Activated naive CD4-positive, alpha-beta T cell treated with anti-CD3 and anti-CD28 coated beads, Interleukin-2, amount 10 ng/mL, durations not matched to agents 7 days and 5 days (primary cell): ENCODE measurements at regions not wholly inside any gene's neighbourhood (a gene's known extent, or its start where the extent isn't known, plus 50 kb on each side); places are given as distances from the start of the nearest gene placed in this dataset.

Experiments
- CTCF ChIA-PET: fragments of 350-600 bp; sonication (Branson Sonifier 250); formaldehyde crosslinking; loops from one replicate; lab custom pipeline; 2021; ENCODE audit warnings: antibody characterized with exemption; lab: Charles Lee
- DNase-seq: peaks from one replicate; pipeline ENCODE4 v3.0.0-alpha.2; 2020
- H3K27ac Mint-ChIP-seq: one replicate; pipeline ENCODE4 v1.8.0; 2021; ENCODE audit warnings: mild to moderate bottlenecking, moderate library complexity, mixed read lengths
- H3K27me3 Mint-ChIP-seq: one replicate; pipeline ENCODE4 v1.8.0; 2021; ENCODE audit warnings: mild to moderate bottlenecking, mixed read lengths
- H3K36me3 Mint-ChIP-seq: one replicate; pipeline ENCODE4 v1.8.0; 2021; ENCODE audit warnings: mixed read lengths
- H3K4me1 Mint-ChIP-seq: one replicate; pipeline ENCODE4 v1.8.0; 2021; ENCODE audit warnings: mixed read lengths
- H3K4me3 Mint-ChIP-seq: one replicate; pipeline ENCODE4 v1.8.0; 2021; ENCODE audit warnings: mild to moderate bottlenecking, moderate library complexity, mixed read lengths
- H3K9me3 Mint-ChIP-seq: one replicate; pipeline ENCODE4 v1.8.0; 2021; ENCODE audit warnings: mixed read lengths

GRCh38 chr3:182440101-182440500 lies 353.2 kb upstream of the ATP11B start:
- Mint-ChIP-seq H3K9me3 (no peaks in the 10 kb centered on the region), H3K4me1 (no peaks in the 10 kb centered on the region), H3K4me3 (no peak overlapping the region), H3K27me3 (no peaks in the 10 kb centered on the region), H3K36me3 (no peaks in the 10 kb centered on the region), H3K27ac (no peak overlapping the region)
- no peak for DNase-seq
- CTCF ChIA-PET = no interaction called here

GRCh38 chr3:182445576-182445975 lies 347.7 kb upstream of the ATP11B start:
- Mint-ChIP-seq H3K4me1 (no peaks in the 10 kb centered on the region), H3K4me3 (no peak overlapping the region), H3K36me3 (no peaks in the 10 kb centered on the region), H3K27me3 (no peaks in the 10 kb centered on the region), H3K27ac (no peak overlapping the region), H3K9me3 (no peaks in the 10 kb centered on the region)
- CTCF ChIA-PET = no interaction called here
- no peak for DNase-seq

- Mint-ChIP-seq H3K9me3 (no peaks in the 10 kb centered on the region), H3K4me3 (no peak overlapping the region), H3K4me1 (no peaks in the 10 kb centered on the region), H3K27ac (no peak overlapping the region), H3K27me3 (no peaks in the 10 kb centered on the region), H3K36me3 (no peaks in the 10 kb centered on the region)
- no peak for DNase-seq
- CTCF ChIA-PET = interaction anchor here (0.6 kb wide), 1 partner anchor 733 kb away, joined by 3 read pairs; no protein-coding TSS in a partner anchor
Measured at GRCh38 chr3:182450942-182451787, 342.1 kb upstream of the ATP11B start.

- H3K27me3 Mint-ChIP-seq = no peaks in the 10 kb centered on the region
- DNase-seq = no peak
- no peak overlapping the region for H3K27ac Mint-ChIP-seq
- H3K9me3 Mint-ChIP-seq = no peaks in the 10 kb centered on the region
- no peak overlapping the region for H3K4me3 Mint-ChIP-seq
- CTCF ChIA-PET = interaction anchor here (0.6 kb wide), 1 partner anchor 733 kb away, joined by 3 read pairs; no protein-coding TSS in a partner anchor
- H3K36me3 Mint-ChIP-seq = no peaks in the 10 kb centered on the region
- no peaks in the 10 kb centered on the region for H3K4me1 Mint-ChIP-seq
Measured at GRCh38 chr3:182451871-182452270, 341.4 kb upstream of the ATP11B start.

GRCh38 chr3:182455011-182455410 lies 338.3 kb upstream of the ATP11B start:
- CTCF ChIA-PET = interaction anchor here (0.6 kb wide), 1 partner anchor 11 kb away, joined by 3 read pairs; no protein-coding TSS in a partner anchor
- no peak for DNase-seq
- Mint-ChIP-seq H3K4me1 (no peaks in the 10 kb centered on the region), H3K9me3 (no peaks in the 10 kb centered on the region), H3K27me3 (no peaks in the 10 kb centered on the region), H3K27ac (no peak overlapping the region), H3K36me3 (no peaks in the 10 kb centered on the region), H3K4me3 (no peak overlapping the region)

- H3K9me3 Mint-ChIP-seq = no peaks in the 10 kb centered on the region
- CTCF ChIA-PET = no interaction called here
- no peak for DNase-seq
- H3K27me3 Mint-ChIP-seq = no peaks in the 10 kb centered on the region
- no peaks in the 10 kb centered on the region for H3K4me1 Mint-ChIP-seq
- H3K4me3 Mint-ChIP-seq = no peak overlapping the region
- H3K27ac Mint-ChIP-seq = no peak overlapping the region
- no peaks in the 10 kb centered on the region for H3K36me3 Mint-ChIP-seq
Measured at GRCh38 chr3:182460303-182460702, 333.0 kb upstream of the ATP11B start.

- H3K27me3 Mint-ChIP-seq = no peaks in the 10 kb centered on the region
- H3K4me3 Mint-ChIP-seq = no peak overlapping the region
- no peaks in the 10 kb centered on the region for H3K9me3 Mint-ChIP-seq
- CTCF ChIA-PET = no interaction called here
- H3K4me1 Mint-ChIP-seq = no peaks in the 10 kb centered on the region
- no peaks in the 10 kb centered on the region for H3K36me3 Mint-ChIP-seq
- DNase-seq = no peak
- no peak overlapping the region for H3K27ac Mint-ChIP-seq
Measured at GRCh38 chr3:182462152-182462551, 331.2 kb upstream of the ATP11B start.

GRCh38 chr3:182464513-182465145 lies 328.7 kb upstream of the ATP11B start:
- no peaks in the 10 kb centered on the region for H3K4me1 Mint-ChIP-seq

GRCh38 chr3:182465301-182466185 lies 327.8 kb upstream of the ATP11B start:
- H3K4me3 Mint-ChIP-seq = no peak overlapping the region
- H3K27ac Mint-ChIP-seq = no peak overlapping the region
- no peaks in the 10 kb centered on the region for H3K27me3 Mint-ChIP-seq
- DNase-seq = no peak
- H3K9me3 Mint-ChIP-seq = peaks cover 1% of the 10 kb centered on the region
- H3K36me3 Mint-ChIP-seq = no peaks in the 10 kb centered on the region
- no peaks in the 10 kb centered on the region for H3K4me1 Mint-ChIP-seq
- CTCF ChIA-PET = interaction anchor here (0.8 kb wide), 1 partner anchor 11 kb away, joined by 3 read pairs; no protein-coding TSS in a partner anchor

More at GRCh38 chr3:182464513-182465145, 328.7 kb upstream of the ATP11B start:
- H3K36me3 Mint-ChIP-seq = no peaks in the 10 kb centered on the region
- no peaks in the 10 kb centered on the region for H3K27me3 Mint-ChIP-seq
- CTCF ChIA-PET = no interaction called here
- H3K27ac Mint-ChIP-seq = no peak overlapping the region
- H3K9me3 Mint-ChIP-seq = peaks cover 1% of the 10 kb centered on the region
- no peak for DNase-seq
- H3K4me3 Mint-ChIP-seq = no peak overlapping the region

GRCh38 chr3:182469086-182469485 lies 324.2 kb upstream of the ATP11B start:
- Mint-ChIP-seq H3K4me3 (no peak overlapping the region), H3K36me3 (no peaks in the 10 kb centered on the region), H3K27me3 (no peaks in the 10 kb centered on the region), H3K4me1 (no peaks in the 10 kb centered on the region), H3K9me3 (peaks cover 1% of the 10 kb centered on the region), H3K27ac (no peak overlapping the region)
- no peak for DNase-seq
- CTCF ChIA-PET = no interaction called here

GRCh38 chr3:182470187-182470586 lies 323.1 kb upstream of the ATP11B start:
- H3K4me1 Mint-ChIP-seq = no peaks in the 10 kb centered on the region
- peaks cover 1% of the 10 kb centered on the region for H3K9me3 Mint-ChIP-seq
- H3K27ac Mint-ChIP-seq = no peak overlapping the region
- H3K27me3 Mint-ChIP-seq = no peaks in the 10 kb centered on the region
- no peak for DNase-seq
- H3K4me3 Mint-ChIP-seq = no peak overlapping the region
- no peaks in the 10 kb centered on the region for H3K36me3 Mint-ChIP-seq
- CTCF ChIA-PET = no interaction called here

- H3K9me3 Mint-ChIP-seq = peaks cover 1% of the 10 kb centered on the region
- no peaks in the 10 kb centered on the region for H3K4me1 Mint-ChIP-seq
- no peaks in the 10 kb centered on the region for H3K27me3 Mint-ChIP-seq
- H3K27ac Mint-ChIP-seq = no peak overlapping the region
- H3K4me3 Mint-ChIP-seq = no peak overlapping the region
- CTCF ChIA-PET = no interaction called here
- DNase-seq = no peak
- H3K36me3 Mint-ChIP-seq = no peaks in the 10 kb centered on the region
Measured at GRCh38 chr3:182473191-182473710, 320.1 kb upstream of the ATP11B start.

- H3K9me3 Mint-ChIP-seq = no peaks in the 10 kb centered on the region
Measured at GRCh38 chr3:182478369-182478768, 314.9 kb upstream of the ATP11B start.

More at GRCh38 chr3:182478369-182478768, 314.9 kb upstream of the ATP11B start:
- DNase-seq = no peak
- H3K27ac Mint-ChIP-seq = no peak overlapping the region
- no peaks in the 10 kb centered on the region for H3K4me1 Mint-ChIP-seq
- H3K36me3 Mint-ChIP-seq = no peaks in the 10 kb centered on the region
- CTCF ChIA-PET = no interaction called here
- H3K27me3 Mint-ChIP-seq = no peaks in the 10 kb centered on the region
- no peak overlapping the region for H3K4me3 Mint-ChIP-seq
